Esophagus squamous epithelium (tissue), 5 donors: ENCODE measurements at regions not wholly inside any gene's neighbourhood (a gene's known extent, or its start where the extent isn't known, plus 50 kb on each side); places are given as distances from the start of the nearest gene placed in this dataset.
"Not testable (repeated sequence)": the region's sequence is repeated elsewhere in the genome, so short reads cannot be mapped to it uniquely, and the experiment has no call there.

Experiments used
- DNase-seq: peaks from one replicate; lab custom pipeline; 2025; lab: John Stamatoyannopoulos, UW
- H3K27ac ChIP-seq, 4 donors: fragments of 200-600 bp; sonication (generic); one replicate each; pipeline ENCODE4 v1.5.1; 2016 to 2019; ENCODE audit warnings: mild to moderate bottlenecking in 1 of 4
- H3K27me3 ChIP-seq, 4 donors: fragments of 200-600 bp; sonication (generic); 1 replicate in 3 of 4; 2 replicates in 1 of 4; pipeline versions ENCODE4 v1.5.1 to v1.6.0; 2017 to 2021; ENCODE audit warnings: antibody characterized with exemption in 1 of 4
- H3K36me3 ChIP-seq, 3 donors: fragments of 200-600 bp; sonication (generic); one replicate each; pipeline ENCODE4 v1.5.1; 2016 to 2019
- H3K4me1 ChIP-seq, 3 donors: fragments of 200-600 bp; sonication (generic); one replicate each; pipeline ENCODE4 v1.5.1; 2017 to 2019
- H3K4me3 ChIP-seq, 4 donors: fragments of 200-600 bp; sonication (generic); 1 replicate in 3 of 4; 2 replicates in 1 of 4; pipeline ENCODE4 v1.5.1; 2016 to 2019; ENCODE audit warnings: mild to moderate bottlenecking in 2 of 4, moderate library complexity in 1 of 4
- H3K9me3 ChIP-seq, 3 donors: fragments of 200-600 bp; sonication (generic); one replicate each; pipeline ENCODE4 v1.5.1; 2016 to 2019
- POLR2A ChIP-seq, 4 donors: fragments of 450-650 bp; IDR thresholded peaks; one replicate each; pipeline ENCODE4 v1.6.1; 2017; ENCODE audit warnings: antibody characterized with exemption in 4 of 4, mild to moderate bottlenecking in 4 of 4, moderate library complexity in 3 of 4
- WGBS, 2 donors: methylation state at CpG; one replicate each; pipeline ENCODE4 v1.1.5; 2018; 5-methylcytosine and 5-hydroxymethylcytosine counted together
- intact Hi-C: fragments of 100-400 bp; cut with DNase I; formaldehyde crosslinking; loops from one replicate; pipeline ENCODE4 v1.15.0; 2022
- TF ChIP-seq, protein P1 (sequence below), 6 experiments: fragments of 450-650 bp in 4 of 6; fragments of 200-600 bp in 2 of 6; sonication (generic) in 2 of 6; IDR thresholded peaks; one replicate each; pipeline ENCODE4 v1.5.1; 2016 to 2019; ENCODE audit warnings: antibody characterized with exemption in 6 of 6, mild to moderate bottlenecking in 4 of 6, moderate library complexity in 4 of 6
- donor health status: DM: yes; HTN: yes; CAD: no.

DNA sequence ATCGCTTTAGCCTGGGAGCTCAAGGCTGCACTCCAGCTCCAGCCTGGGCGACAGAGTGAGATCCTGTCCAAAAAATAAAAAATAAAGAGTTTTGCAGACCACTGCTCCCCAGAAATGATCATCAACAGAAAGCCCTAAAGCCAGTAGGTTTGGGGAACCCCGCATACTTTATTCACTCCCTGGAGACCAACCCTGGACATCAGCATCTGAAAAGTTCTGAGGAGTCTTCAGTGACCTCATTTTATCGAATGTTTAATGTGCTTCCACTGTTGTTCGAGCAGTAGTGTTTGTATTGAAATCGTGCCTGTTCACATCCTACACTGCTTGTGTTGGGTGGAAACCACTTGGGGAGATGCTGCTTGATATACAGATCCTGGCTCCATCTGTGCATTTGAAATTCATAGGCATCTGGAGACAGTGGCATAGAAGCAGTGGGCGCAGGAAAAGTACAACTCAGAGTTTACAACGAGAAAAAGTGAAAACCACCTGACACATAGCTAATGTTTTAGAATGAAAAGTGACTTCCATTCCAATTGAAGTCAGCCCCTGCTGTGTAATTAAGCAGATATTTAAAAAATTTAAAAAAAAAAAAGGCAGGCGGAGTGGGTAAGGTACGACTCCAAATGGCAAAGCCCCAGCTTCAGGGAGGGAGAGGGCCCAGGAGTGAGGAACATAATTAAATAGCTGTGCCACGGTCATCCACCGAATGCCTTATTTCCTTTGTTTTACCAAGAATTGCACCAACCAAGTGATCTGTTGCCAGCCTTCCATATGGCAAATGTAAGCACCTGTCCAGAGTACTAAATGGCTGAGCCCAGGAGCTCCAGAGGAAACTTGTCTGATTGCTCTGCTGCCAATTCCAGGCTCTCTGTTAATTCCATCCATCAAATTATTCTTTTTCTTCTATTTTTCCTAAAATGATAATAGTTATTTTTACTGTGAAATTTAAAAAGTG is 100.4 kb upstream of the NAA20 start:
- 75% methylated on average over 12 of the region's 12 CpGs for WGBS, 2 donors
- DNase-seq = no peak
- peaks cover 18 to 75% (median 38%) of the 10 kb centered on the region in 3 donors for H3K4me1 ChIP-seq
- no peaks in the 10 kb centered on the region for H3K9me3 ChIP-seq
- H3K27me3 ChIP-seq = no peaks in the 10 kb centered on the region
- no peak overlapping the region for H3K4me3 ChIP-seq
- H3K27ac ChIP-seq = peak overlapping the region in 1 of 4 donors; percentile 65
- intact Hi-C loops = no loop called here
- TF ChIP-seq, protein P1, sequence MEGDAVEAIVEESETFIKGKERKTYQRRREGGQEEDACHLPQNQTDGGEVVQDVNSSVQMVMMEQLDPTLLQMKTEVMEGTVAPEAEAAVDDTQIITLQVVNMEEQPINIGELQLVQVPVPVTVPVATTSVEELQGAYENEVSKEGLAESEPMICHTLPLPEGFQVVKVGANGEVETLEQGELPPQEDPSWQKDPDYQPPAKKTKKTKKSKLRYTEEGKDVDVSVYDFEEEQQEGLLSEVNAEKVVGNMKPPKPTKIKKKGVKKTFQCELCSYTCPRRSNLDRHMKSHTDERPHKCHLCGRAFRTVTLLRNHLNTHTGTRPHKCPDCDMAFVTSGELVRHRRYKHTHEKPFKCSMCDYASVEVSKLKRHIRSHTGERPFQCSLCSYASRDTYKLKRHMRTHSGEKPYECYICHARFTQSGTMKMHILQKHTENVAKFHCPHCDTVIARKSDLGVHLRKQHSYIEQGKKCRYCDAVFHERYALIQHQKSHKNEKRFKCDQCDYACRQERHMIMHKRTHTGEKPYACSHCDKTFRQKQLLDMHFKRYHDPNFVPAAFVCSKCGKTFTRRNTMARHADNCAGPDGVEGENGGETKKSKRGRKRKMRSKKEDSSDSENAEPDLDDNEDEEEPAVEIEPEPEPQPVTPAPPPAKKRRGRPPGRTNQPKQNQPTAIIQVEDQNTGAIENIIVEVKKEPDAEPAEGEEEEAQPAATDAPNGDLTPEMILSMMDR (IDR thresholded peaks at IDR 0.05) = no peak
- H3K36me3 ChIP-seq = no peaks in the 10 kb centered on the region

DNA sequence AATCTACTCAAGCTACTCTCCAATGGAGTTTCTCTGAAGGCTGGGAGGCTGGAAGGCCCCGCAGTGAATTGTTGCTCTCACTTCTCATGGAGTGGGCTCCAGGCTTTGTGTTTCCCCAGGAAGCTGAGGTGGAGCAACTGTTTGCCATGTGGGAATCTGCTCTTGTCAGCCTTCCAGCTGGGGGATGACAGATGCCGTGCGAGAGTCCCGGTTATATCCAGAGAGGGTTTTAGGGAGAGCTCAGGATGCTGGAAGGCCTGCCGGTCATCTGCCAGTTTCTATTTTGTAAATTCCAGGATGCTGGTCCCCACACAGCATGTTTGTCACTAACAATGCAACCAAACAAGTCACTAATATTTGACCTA is 98.2 kb upstream of the NAA20 start:
- no peak for TF ChIP-seq POLR2A (IDR thresholded peaks at IDR 0.05)
- TF ChIP-seq, protein P1 (IDR thresholded peaks at IDR 0.05) = no peak
- Histone ChIP-seq H3K27me3 (no peaks in the 10 kb centered on the region), H3K4me1 (peaks cover 15 to 55% (median 33%) of the 10 kb centered on the region in 3 donors), H3K27ac (no peak overlapping the region), H3K9me3 (no peaks in the 10 kb centered on the region), H3K4me3 (no peak overlapping the region), H3K36me3 (no peaks in the 10 kb centered on the region)
- DNase-seq = no peak
- intact Hi-C loops = no loop called here
- 75 to 76% methylated on average over 1 to 5 of the region's 5 CpGs for WGBS, 2 donors

DNA sequence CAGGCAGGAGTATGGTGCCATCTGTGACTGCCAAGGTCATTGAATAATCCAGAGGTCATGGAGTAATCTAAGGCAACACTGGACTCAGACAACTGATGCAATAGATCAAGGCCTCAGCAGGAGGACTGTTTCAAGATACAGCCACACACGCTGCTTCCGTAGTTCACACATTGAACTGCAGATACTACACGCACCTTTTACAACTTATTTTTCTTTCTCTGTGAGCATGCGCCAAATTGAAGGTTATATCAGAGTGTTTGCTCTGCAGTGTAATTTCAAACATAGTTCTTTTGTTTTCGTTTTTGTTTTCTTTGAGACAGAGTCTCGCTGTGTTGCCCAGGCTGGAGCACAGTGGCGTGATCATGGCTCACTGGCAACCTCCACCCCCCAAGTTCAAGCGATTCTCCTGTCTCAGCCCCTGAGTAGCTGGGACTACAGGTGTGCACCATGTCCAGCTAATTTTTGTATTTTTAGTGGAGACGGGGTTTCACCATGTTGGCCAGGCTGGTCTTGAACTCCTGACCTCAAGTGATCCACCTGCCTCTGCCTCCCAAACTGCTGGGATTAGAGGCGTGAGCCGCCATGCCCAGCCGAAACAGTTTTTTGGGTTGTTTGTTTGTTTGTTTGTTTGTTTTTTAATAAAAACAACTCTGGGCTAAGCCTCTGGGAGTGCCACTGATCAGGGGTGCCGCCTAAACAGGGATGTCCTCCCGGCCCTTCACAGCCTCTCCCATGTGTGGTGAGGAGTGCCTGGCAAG is 96.6 kb upstream of the NAA20 start:
- H3K36me3 ChIP-seq = no peaks in the 10 kb centered on the region
- no peak for TF ChIP-seq POLR2A (IDR thresholded peaks at IDR 0.05)
- TF ChIP-seq, protein P1 (IDR thresholded peaks at IDR 0.05) = no peak
- no peak overlapping the region for H3K4me3 ChIP-seq
- WGBS, 2 donors = 94% methylated on average over 11 to 14 of the region's 14 CpGs
- intact Hi-C loops = no loop called here
- peak overlapping the region in 2 of 4 donors; percentile 2 to 33 for H3K27ac ChIP-seq
- no peaks in the 10 kb centered on the region for H3K27me3 ChIP-seq
- H3K4me1 ChIP-seq = peaks cover 0 to 39% (median 16%) of the 10 kb centered on the region in 3 donors
- no peaks in the 10 kb centered on the region for H3K9me3 ChIP-seq
- no peak for DNase-seq

DNA sequence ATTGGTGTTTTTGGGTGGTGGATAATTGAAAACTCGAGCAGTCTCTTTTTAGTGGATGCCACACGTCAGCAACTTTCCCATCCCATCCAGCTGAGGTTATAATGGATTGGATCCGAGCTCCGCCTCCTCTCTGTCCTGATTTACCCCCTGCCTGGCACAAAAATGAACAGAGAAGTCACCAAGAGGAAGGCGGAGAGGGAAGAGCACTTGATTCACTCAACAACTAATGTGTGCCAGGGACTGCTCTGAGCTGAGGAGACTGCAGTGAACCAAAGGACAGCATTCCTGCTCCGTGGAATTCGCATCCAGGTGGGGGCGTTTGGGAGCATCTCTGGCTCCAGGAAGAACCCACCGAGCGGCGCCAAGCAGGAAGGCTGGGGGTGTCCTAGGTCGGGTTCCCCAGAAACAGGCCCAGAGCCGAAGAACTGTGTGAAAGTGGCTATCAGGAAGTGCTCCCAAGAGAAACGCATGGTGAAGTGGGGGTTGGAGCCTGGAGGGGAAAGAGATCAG is 95.8 kb upstream of the NAA20 start:
- Histone ChIP-seq H3K36me3 (no peaks in the 10 kb centered on the region), H3K27ac (peak overlapping the region in 2 of 4 donors; percentile 33 to 36), H3K27me3 (no peaks in the 10 kb centered on the region), H3K9me3 (no peaks in the 10 kb centered on the region), H3K4me3 (no peak overlapping the region), H3K4me1 (peaks cover 0 to 33% (median 9%) of the 10 kb centered on the region in 3 donors)
- no peak for TF ChIP-seq POLR2A (IDR thresholded peaks at IDR 0.05)
- TF ChIP-seq, protein P1 (IDR thresholded peaks at IDR 0.05) = no peak
- intact Hi-C loops = no loop called here
- WGBS, 2 donors = 69 to 76% methylated on average over 8 to 12 of the region's 14 CpGs
- DNase-seq = no peak

DNA sequence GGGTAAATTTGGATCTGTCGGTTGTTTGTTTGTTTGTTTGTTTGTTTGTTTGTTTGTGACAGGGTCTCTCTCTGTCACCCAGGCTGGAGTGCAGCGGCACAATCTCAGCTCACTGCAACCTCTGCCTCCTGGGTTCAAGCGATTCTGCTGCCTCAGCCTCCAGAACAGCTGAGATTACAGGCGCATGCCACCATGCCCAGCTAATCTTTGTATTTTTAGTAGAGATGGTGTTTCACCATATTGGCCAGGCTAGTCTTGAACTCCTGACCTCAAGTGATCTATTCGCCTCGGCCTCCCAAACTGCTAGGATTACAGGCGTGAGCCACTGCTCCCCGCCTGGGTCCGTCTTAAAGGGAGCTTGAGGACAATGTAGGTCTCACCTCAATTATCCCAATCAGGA is 95.3 kb upstream of the NAA20 start:
- H3K27ac ChIP-seq = peak overlapping the region in 2 of 4 donors; percentile 33 to 36
- H3K9me3 ChIP-seq, intact Hi-C loops, DNase-seq, H3K27me3 ChIP-seq, H3K36me3 ChIP-seq, H3K4me3 ChIP-seq: not testable (repeated sequence)
- peaks cover 0 to 33% (median 5%) of the 10 kb centered on the region in 3 donors for H3K4me1 ChIP-seq
- WGBS, 2 donors = 83 to 91% methylated on average over 3 to 9 of the region's 9 CpGs
